IMR-90 (cell line): ENCODE measurements at regions not wholly inside any gene's neighbourhood (a gene's known extent, or its start where the extent isn't known, plus 50 kb on each side); places are given as distances from the start of the nearest gene placed in this dataset.
A peak's percentile ranks its signal among the peaks of the same experiment; 100 is the strongest.

Source experiments
- ATAC-seq: fragments of 200-7000 bp; cut with Tn5 transposase; 2 replicates; pipeline ENCODE4 v1.9.1; 2020; ENCODE audit warnings: low read depth, mild to moderate bottlenecking, moderate library complexity
- BruUV-seq: library from RNA; stranded (reverse); fragments of 400-500 nt; replicated peaks from 2 replicates; lab custom pipeline; 2021; lab: Mats Ljungman, UMichigan
- CTCF ChIA-PET: fragments of 300-600 bp; formaldehyde crosslinking; extraction: SDS; loops from one replicate; lab custom pipeline; 2021; ENCODE audit warnings: antibody characterized with exemption; lab: Yijun Ruan, JAX
- POLR2A ChIA-PET: fragments of 300-600 bp; sonication (Branson Sonifier 250); formaldehyde crosslinking; loops from one replicate; lab custom pipeline; 2022; ENCODE audit warnings: antibody characterized with exemption; ENCODE audit not compliant: unreplicated experiment; lab: Charles Lee
- DNase-seq: peaks from one replicate; pipeline ENCODE4 v3.0.0; 2013
- H2AFZ ChIP-seq: replicated peaks from 2 replicates; pipeline ENCODE3; 2013; ENCODE audit warnings: low read length, mild to moderate bottlenecking; ENCODE audit not compliant: poor library complexity
- H2AK5ac ChIP-seq: 2 replicates; pipeline ENCODE4 v1.6.1; 2013; ENCODE audit warnings: low read depth, low read length, inconsistent platforms
- H2AK9ac ChIP-seq: replicated peaks from 2 replicates; pipeline ENCODE3; 2013; ENCODE audit warnings: mild to moderate bottlenecking, low read depth, low read length, moderate library complexity; ENCODE audit not compliant: poor library complexity
- H2BK120ac ChIP-seq: 2 replicates; pipeline ENCODE4 v1.6.1; 2013; ENCODE audit warnings: low read depth, low read length, inconsistent platforms
- H2BK15ac ChIP-seq: 3 replicates; pipeline ENCODE4 v1.6.1; 2013; ENCODE audit warnings: low read depth, low read length, inconsistent platforms
- H2BK20ac ChIP-seq: 2 replicates; pipeline ENCODE4 v1.6.1; 2013; ENCODE audit warnings: low read depth, mild to moderate bottlenecking, inconsistent platforms, low read length, moderate library complexity
- H2BK5ac ChIP-seq: 2 replicates; pipeline ENCODE4 v1.6.1; 2013; ENCODE audit warnings: mild to moderate bottlenecking, low read depth, low read length, inconsistent platforms; ENCODE audit not compliant: poor library complexity, severe bottlenecking
- H3K14ac ChIP-seq: replicated peaks from 2 replicates; pipeline ENCODE4 v1.6.1; 2013; ENCODE audit warnings: low read depth, low read length, inconsistent platforms
- H3K18ac ChIP-seq: 2 replicates; pipeline ENCODE4 v1.6.1; 2013; ENCODE audit warnings: low read depth, low read length, control low read depth
- H3K23ac ChIP-seq: 2 replicates; pipeline ENCODE4 v1.6.1; 2013; ENCODE audit warnings: low read depth, low read length, inconsistent platforms
- H3K27ac ChIP-seq: 2 replicates; pipeline ENCODE4 v1.5.1; 2013; ENCODE audit warnings: mild to moderate bottlenecking, control low read depth, low read length; ENCODE audit not compliant: insufficient read depth
- H3K27me3 ChIP-seq: 2 replicates; pipeline ENCODE4 v1.6.1; 2013; ENCODE audit warnings: low read length; ENCODE audit not compliant: control insufficient read depth, insufficient read depth
- H3K36me3 ChIP-seq: 2 replicates; pipeline ENCODE4 v1.6.1; 2013; ENCODE audit warnings: low read length, mixed read lengths; ENCODE audit not compliant: control insufficient read depth, insufficient read depth
- H3K4ac ChIP-seq: 2 replicates; pipeline ENCODE4 v1.6.1; 2013; ENCODE audit warnings: low read depth, low read length, inconsistent platforms
- H3K4me1 ChIP-seq: 2 replicates; pipeline ENCODE4 v1.6.1; 2013; ENCODE audit warnings: low read length, mixed read lengths; ENCODE audit not compliant: control insufficient read depth, insufficient read depth
- H3K4me2 ChIP-seq: 2 replicates; pipeline ENCODE4 v1.6.1; 2013; ENCODE audit warnings: low read depth, mild to moderate bottlenecking, control low read depth, low read length, moderate library complexity
- H3K4me3 ChIP-seq: 2 replicates; pipeline ENCODE4 v1.5.1; 2013; ENCODE audit warnings: low read depth, mild to moderate bottlenecking, control low read depth, low read length, moderate library complexity; ENCODE audit not compliant: insufficient read depth
- H3K56ac ChIP-seq: 2 replicates; pipeline ENCODE4 v1.6.1; 2013; ENCODE audit warnings: low read length, inconsistent platforms; ENCODE audit not compliant: insufficient read depth; ENCODE audit errors: extremely low read depth
- H3K79me1 ChIP-seq, 2 experiments: 2 replicates each; pipeline ENCODE4 v1.6.1; 2013; ENCODE audit warnings: low read length in 2 of 2, inconsistent platforms in 1 of 2, low read depth in 1 of 2
- H3K9ac ChIP-seq: 2 replicates; pipeline ENCODE4 v1.6.1; 2013; ENCODE audit warnings: low read depth, low read length, control low read depth
- H3K9me1 ChIP-seq: 2 replicates; pipeline ENCODE4 v1.6.1; 2013; ENCODE audit warnings: low read length, inconsistent platforms; ENCODE audit not compliant: insufficient read depth
- H3K9me3 ChIP-seq: 2 replicates; pipeline ENCODE4 v1.6.1; 2013; ENCODE audit warnings: low read length; ENCODE audit not compliant: control insufficient read depth, insufficient read depth
- H4K20me1 ChIP-seq: 2 replicates; pipeline ENCODE4 v1.6.1; 2013; ENCODE audit warnings: low read length, inconsistent platforms; ENCODE audit not compliant: insufficient read depth
- H4K5ac ChIP-seq: 2 replicates; pipeline ENCODE4 v1.6.1; 2013; ENCODE audit warnings: mild to moderate bottlenecking, low read depth, low read length, control low read depth
- H4K8ac ChIP-seq, 2 experiments: 2 replicates each; pipeline ENCODE4 v1.6.1; 2013; ENCODE audit warnings: low read depth in 2 of 2, low read length in 2 of 2, control low read depth in 1 of 2, inconsistent platforms in 1 of 2
- H4K91ac ChIP-seq: 2 replicates; pipeline ENCODE4 v1.6.1; 2013; ENCODE audit warnings: low read depth, low read length, inconsistent platforms; ENCODE audit not compliant: insufficient read depth
- BHLHE40 ChIP-seq: fragments of 150-350 bp; IDR thresholded peaks from 2 replicates; pipeline ENCODE4 v1.6.1; 2016; ENCODE audit warnings: mild to moderate bottlenecking, low read depth, low read length
- CEBPB ChIP-seq: IDR thresholded peaks from 2 replicates; pipeline ENCODE4 v1.6.1; 2012; ENCODE audit warnings: low read depth, low read length, improper control_type of control experiment
- CHD1 ChIP-seq: IDR thresholded peaks from 2 replicates; pipeline ENCODE4 v1.6.1; 2012; ENCODE audit warnings: low read depth, low read length, improper control_type of control experiment
- ELK1 ChIP-seq: fragments of 150-350 bp; IDR thresholded peaks from 2 replicates; pipeline ENCODE4 v1.6.1; 2016; ENCODE audit warnings: low read depth, mild to moderate bottlenecking, low read length, moderate library complexity, borderline replicate concordance
- FOS ChIP-seq: fragments of 150-350 bp; IDR thresholded peaks from 2 replicates; pipeline ENCODE4 v1.6.1; 2016; ENCODE audit warnings: low read depth, low read length
- MAFK ChIP-seq: IDR thresholded peaks from 2 replicates; pipeline ENCODE4 v1.6.1; 2012; ENCODE audit warnings: low read depth, low read length, improper control_type of control experiment
- MAZ ChIP-seq: IDR thresholded peaks from 2 replicates; pipeline ENCODE4 v1.6.1; 2012; ENCODE audit warnings: low read depth, mild to moderate bottlenecking, low read length, improper control_type of control experiment, moderate library complexity, borderline replicate concordance
- MXI1 ChIP-seq: IDR thresholded peaks from 2 replicates; pipeline ENCODE4 v1.6.1; 2012; ENCODE audit warnings: low read depth, mild to moderate bottlenecking, low read length, moderate library complexity, borderline replicate concordance
- NFE2L2 ChIP-seq: fragments of 150-350 bp; IDR thresholded peaks from 2 replicates; pipeline ENCODE4 v1.6.1; 2016; ENCODE audit warnings: low read depth, mild to moderate bottlenecking, low read length
- POLR2A ChIP-seq: IDR thresholded peaks from 2 replicates; pipeline ENCODE4 v1.6.1; 2012; ENCODE audit warnings: mild to moderate bottlenecking, low read depth, low read length
- RAD21 ChIP-seq: IDR thresholded peaks from 2 replicates; pipeline ENCODE4 v1.6.1; 2012; ENCODE audit warnings: low read length, improper control_type of control experiment
- RCOR1 ChIP-seq: IDR thresholded peaks from 2 replicates; pipeline ENCODE4 v1.6.1; 2012; ENCODE audit warnings: mild to moderate bottlenecking, low read length, improper control_type of control experiment; ENCODE audit not compliant: insufficient replicate concordance
- RFX5 ChIP-seq: IDR thresholded peaks from 2 replicates; pipeline ENCODE4 v1.8.0; 2012; ENCODE audit warnings: low read depth, mild to moderate bottlenecking, low read length, moderate library complexity
- SMC3 ChIP-seq: fragments of 150-350 bp; IDR thresholded peaks from 2 replicates; pipeline ENCODE4 v1.6.1; 2016; ENCODE audit warnings: low read depth, mild to moderate bottlenecking, antibody characterized with exemption, low read length, moderate library complexity
- USF2 ChIP-seq: fragments of 150-350 bp; IDR thresholded peaks from 2 replicates; pipeline ENCODE4 v1.6.1; 2017; ENCODE audit warnings: mild to moderate bottlenecking, antibody characterized with exemption, low read length, low read depth
- WGBS, 2 experiments: methylation state at CpG; one replicate each; pipeline versions ENCODE4 v1.1.5 to v1.1.7; 2013; ENCODE audit warnings: missing lambda C conversion rate in 2 of 2; ENCODE audit not compliant: insufficient read length in 1 of 2; ENCODE audit errors: extremely low coverage in 2 of 2; 5-methylcytosine and 5-hydroxymethylcytosine counted together
- dilution Hi-C: fragments of 300-500 bp; cut with HindIII; formaldehyde crosslinking; loops from one replicate; pipeline ENCODE4 v1.14.3; 2018; ENCODE audit warnings: low sequenced_read_pairs; ENCODE audit not compliant: unreplicated experiment
- in situ Hi-C: fragments of 300-500 bp; cut with MboI; formaldehyde crosslinking; loops from 3 replicates; pipeline ENCODE4 v1.14.3; 2019; ENCODE audit warnings: low sequenced_read_pairs, inconsistent platforms, mixed read lengths
- intact Hi-C: fragments of 100-400 bp; cut with micrococcal nuclease; formaldehyde crosslinking; loops from 2 replicates; pipeline ENCODE4 v1.10.0; 2022
- TF ChIP-seq, protein P1 (sequence below): conservative IDR thresholded peaks from 2 replicates; pipeline ENCODE4 v1.5.1; 2012; ENCODE audit warnings: mild to moderate bottlenecking, low read depth, low read length, improper control_type of control experiment

GRCh38 chr2:3951131-3951954 is 248.0 kb downstream of the DCDC2C start:
- in situ Hi-C loops (loop anchor here (25.0 kb wide), 1 partner anchor 1961 kb away; no protein-coding TSS in a partner anchor), intact Hi-C loops (no loop called here), dilution Hi-C loops (no loop called here)
- Histone ChIP-seq H3K18ac (no peak overlapping the region), H3K27me3 (no peaks in the 10 kb centered on the region), H2BK20ac (no peak overlapping the region), H3K27ac (no peak overlapping the region), H3K9me1 (no peaks in the 10 kb centered on the region), H2AK5ac (no peak overlapping the region), H2BK15ac (no peak overlapping the region), H3K14ac (no peak overlapping the region), H3K79me1 (no peaks in the 10 kb centered on the region), H3K4ac (no peak overlapping the region), H2AFZ (peak overlapping the region; percentile 32), H2BK120ac (no peak overlapping the region), H4K5ac (no peak overlapping the region), H3K4me2 (no peak overlapping the region), H3K9me3 (peaks cover 25% of the 10 kb centered on the region), H2AK9ac (no peak overlapping the region), H4K91ac (no peak overlapping the region), H3K4me3 (no peak overlapping the region), H4K20me1 (no peaks in the 10 kb centered on the region), H4K8ac (no peak overlapping the region), H3K36me3 (no peaks in the 10 kb centered on the region), H3K9ac (no peak overlapping the region), H3K23ac (no peak overlapping the region), H3K56ac (no peak overlapping the region), H2BK5ac (no peak overlapping the region), H3K4me1 (no peaks in the 10 kb centered on the region)
- POLR2A ChIA-PET = no interaction called here
- BruUV-seq = no TSS peak
- ATAC-seq (no peak), DNase-seq (no peak)
- WGBS, 2 experiments = 54% methylated on average over 2 of the region's 11 CpGs; no CpG with 5 or more reads in 1 of the 2 experiments
- no peak for TF ChIP-seq NFE2L2
- no peak for TF ChIP-seq CEBPB
- TF ChIP-seq, protein P1, sequence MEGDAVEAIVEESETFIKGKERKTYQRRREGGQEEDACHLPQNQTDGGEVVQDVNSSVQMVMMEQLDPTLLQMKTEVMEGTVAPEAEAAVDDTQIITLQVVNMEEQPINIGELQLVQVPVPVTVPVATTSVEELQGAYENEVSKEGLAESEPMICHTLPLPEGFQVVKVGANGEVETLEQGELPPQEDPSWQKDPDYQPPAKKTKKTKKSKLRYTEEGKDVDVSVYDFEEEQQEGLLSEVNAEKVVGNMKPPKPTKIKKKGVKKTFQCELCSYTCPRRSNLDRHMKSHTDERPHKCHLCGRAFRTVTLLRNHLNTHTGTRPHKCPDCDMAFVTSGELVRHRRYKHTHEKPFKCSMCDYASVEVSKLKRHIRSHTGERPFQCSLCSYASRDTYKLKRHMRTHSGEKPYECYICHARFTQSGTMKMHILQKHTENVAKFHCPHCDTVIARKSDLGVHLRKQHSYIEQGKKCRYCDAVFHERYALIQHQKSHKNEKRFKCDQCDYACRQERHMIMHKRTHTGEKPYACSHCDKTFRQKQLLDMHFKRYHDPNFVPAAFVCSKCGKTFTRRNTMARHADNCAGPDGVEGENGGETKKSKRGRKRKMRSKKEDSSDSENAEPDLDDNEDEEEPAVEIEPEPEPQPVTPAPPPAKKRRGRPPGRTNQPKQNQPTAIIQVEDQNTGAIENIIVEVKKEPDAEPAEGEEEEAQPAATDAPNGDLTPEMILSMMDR = no peak
- no peak for TF ChIP-seq CHD1
- no peak for TF ChIP-seq BHLHE40
- no peak for TF ChIP-seq FOS
- no peak for TF ChIP-seq RCOR1
- TF ChIP-seq MAZ = no peak
- TF ChIP-seq MXI1 = no peak
- TF ChIP-seq ELK1 = no peak
- no peak for TF ChIP-seq MAFK
- no peak for TF ChIP-seq USF2
- no peak for TF ChIP-seq SMC3
- TF ChIP-seq RAD21 = no peak
- TF ChIP-seq RFX5 = no peak
- no peak for TF ChIP-seq POLR2A
- CTCF ChIA-PET = no interaction called here
